ENCODE measurements at regions not wholly inside any gene's neighbourhood (a gene's known extent, or its start where the extent isn't known, plus 50 kb on each side); places are given as distances from the start of the nearest gene placed in this dataset.

GRCh38 chr13:65275108-65275507 is 1955.0 kb downstream of the PCDH9 start:
- TF ChIP-seq EZH2 (IDR thresholded peaks at IDR 0.05; ENCODE audit: borderline replicate concordance) (no peak), CTCF (IDR thresholded peaks at IDR 0.05; ENCODE audit: poor library complexity) (no peak), EZH2phosphoT487 (IDR thresholded peaks at IDR 0.05; ENCODE audit: low read depth, severe bottlenecking, unreplicated experiment) (no peak)

All from hepatocyte (in vitro differentiated cells).